ENCODE measurements at regions not wholly inside any gene's neighbourhood (a gene's known extent, or its start where the extent isn't known, plus 50 kb on each side); places are given as distances from the start of the nearest gene placed in this dataset.

GRCh38 chr5:58239045-58239444 is 220.8 kb downstream of the PLK2 start:
- Histone ChIP-seq H3K9ac (ENCODE audit: low read length) (no peak overlapping the region), H3K4me3 (ENCODE audit: low read depth, low read length) (no peak overlapping the region), H3K9me3 (ENCODE audit: control insufficient read depth, insufficient read depth, low read depth, low read length) (no peaks in the 10 kb centered on the region), H3K4me1 (ENCODE audit: control insufficient read depth, insufficient read depth, low read length) (no peaks in the 10 kb centered on the region), H3K27ac (ENCODE audit: low read depth, low read length) (no peak overlapping the region), H3K36me3 (ENCODE audit: control insufficient read depth, insufficient read depth, low read length) (no peaks in the 10 kb centered on the region), H3K27me3 (ENCODE audit: control insufficient read depth, insufficient read depth, low read length) (no peaks in the 10 kb centered on the region)

DNA sequence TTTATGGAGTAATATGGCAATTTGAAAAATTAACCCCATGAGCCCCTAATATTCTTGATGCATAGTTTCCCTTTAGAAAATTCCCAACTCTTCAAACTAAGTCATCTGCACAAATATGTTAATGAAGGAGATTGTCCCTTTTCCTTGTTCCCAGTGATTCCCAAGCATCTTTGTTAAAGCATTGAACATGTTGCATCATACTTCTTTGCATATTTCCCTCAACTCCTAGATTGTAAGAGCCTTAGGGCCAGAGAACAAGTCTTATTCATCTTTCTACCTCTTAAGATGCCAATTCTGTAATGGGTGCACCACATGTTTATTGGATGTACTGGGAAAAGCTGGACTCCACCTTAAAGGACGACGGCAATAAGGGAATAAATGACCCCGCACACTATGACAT is 223.4 kb downstream of the PLK2 start:
- H3K27me3 ChIP-seq (ENCODE audit: control insufficient read depth, insufficient read depth, low read length): no peaks in the 10 kb centered on the region
- no peaks in the 10 kb centered on the region for H3K4me1 ChIP-seq (ENCODE audit: control insufficient read depth, insufficient read depth, low read length)
- H3K9ac ChIP-seq (ENCODE audit: low read length): no peak overlapping the region
- H3K9me3 ChIP-seq (ENCODE audit: control insufficient read depth, insufficient read depth, low read depth, low read length): no peaks in the 10 kb centered on the region
- H3K36me3 ChIP-seq (ENCODE audit: control insufficient read depth, insufficient read depth, low read length): no peaks in the 10 kb centered on the region
- H3K27ac ChIP-seq (ENCODE audit: low read depth, low read length): no peak overlapping the region
- H3K4me3 ChIP-seq (ENCODE audit: low read depth, low read length): no peak overlapping the region

- H3K27ac ChIP-seq (ENCODE audit: low read depth, low read length): no peak overlapping the region
Observed at GRCh38 chr5:58235299-58235698, 224.6 kb downstream of the PLK2 start.

GRCh38 chr5:58232130-58232529 is 227.8 kb downstream of the PLK2 start:
- H3K27ac ChIP-seq (ENCODE audit: low read depth, low read length): no peak overlapping the region

More at GRCh38 chr5:58235299-58235698, 224.6 kb downstream of the PLK2 start:
- Histone ChIP-seq H3K4me1 (ENCODE audit: control insufficient read depth, insufficient read depth, low read length) (no peaks in the 10 kb centered on the region), H3K9me3 (ENCODE audit: control insufficient read depth, insufficient read depth, low read depth, low read length) (no peaks in the 10 kb centered on the region), H3K9ac (ENCODE audit: low read length) (no peak overlapping the region), H3K4me3 (ENCODE audit: low read depth, low read length) (no peak overlapping the region), H3K27me3 (ENCODE audit: control insufficient read depth, insufficient read depth, low read length) (no peaks in the 10 kb centered on the region), H3K36me3 (ENCODE audit: control insufficient read depth, insufficient read depth, low read length) (no peaks in the 10 kb centered on the region)

GRCh38 chr5:58231041-58231440 is 228.8 kb downstream of the PLK2 start:
- Histone ChIP-seq H3K9me3 (ENCODE audit: control insufficient read depth, insufficient read depth, low read depth, low read length) (no peaks in the 10 kb centered on the region), H3K9ac (ENCODE audit: low read length) (no peak overlapping the region), H3K27ac (ENCODE audit: low read depth, low read length) (no peak overlapping the region)

More at GRCh38 chr5:58232130-58232529, 227.8 kb downstream of the PLK2 start:
- Histone ChIP-seq H3K4me1 (ENCODE audit: control insufficient read depth, insufficient read depth, low read length) (no peaks in the 10 kb centered on the region), H3K4me3 (ENCODE audit: low read depth, low read length) (no peak overlapping the region), H3K27me3 (ENCODE audit: control insufficient read depth, insufficient read depth, low read length) (no peaks in the 10 kb centered on the region), H3K9ac (ENCODE audit: low read length) (no peak overlapping the region), H3K36me3 (ENCODE audit: control insufficient read depth, insufficient read depth, low read length) (no peaks in the 10 kb centered on the region), H3K9me3 (ENCODE audit: control insufficient read depth, insufficient read depth, low read depth, low read length) (no peaks in the 10 kb centered on the region)

GRCh38 chr5:58228896-58229295 is 231.0 kb downstream of the PLK2 start:
- Histone ChIP-seq H3K9me3 (ENCODE audit: control insufficient read depth, insufficient read depth, low read depth, low read length) (no peaks in the 10 kb centered on the region), H3K4me1 (ENCODE audit: control insufficient read depth, insufficient read depth, low read length) (no peaks in the 10 kb centered on the region), H3K27me3 (ENCODE audit: control insufficient read depth, insufficient read depth, low read length) (no peaks in the 10 kb centered on the region), H3K36me3 (ENCODE audit: control insufficient read depth, insufficient read depth, low read length) (no peaks in the 10 kb centered on the region), H3K9ac (ENCODE audit: low read length) (no peak overlapping the region), H3K4me3 (ENCODE audit: low read depth, low read length) (no peak overlapping the region), H3K27ac (ENCODE audit: low read depth, low read length) (no peak overlapping the region)

More at GRCh38 chr5:58231041-58231440, 228.8 kb downstream of the PLK2 start:
- H3K4me3 ChIP-seq (ENCODE audit: low read depth, low read length): no peak overlapping the region
- no peaks in the 10 kb centered on the region for H3K27me3 ChIP-seq (ENCODE audit: control insufficient read depth, insufficient read depth, low read length)
- H3K4me1 ChIP-seq (ENCODE audit: control insufficient read depth, insufficient read depth, low read length): no peaks in the 10 kb centered on the region
- no peaks in the 10 kb centered on the region for H3K36me3 ChIP-seq (ENCODE audit: control insufficient read depth, insufficient read depth, low read length)

- H3K9ac ChIP-seq (ENCODE audit: low read length): no peak overlapping the region
Observed at GRCh38 chr5:58227858-58228257, 232.0 kb downstream of the PLK2 start.

GRCh38 chr5:58224661-58225060 is 235.2 kb downstream of the PLK2 start:
- Histone ChIP-seq H3K27me3 (ENCODE audit: control insufficient read depth, insufficient read depth, low read length) (no peaks in the 10 kb centered on the region), H3K9ac (ENCODE audit: low read length) (no peak overlapping the region), H3K27ac (ENCODE audit: low read depth, low read length) (no peak overlapping the region), H3K4me1 (ENCODE audit: control insufficient read depth, insufficient read depth, low read length) (no peaks in the 10 kb centered on the region), H3K36me3 (ENCODE audit: control insufficient read depth, insufficient read depth, low read length) (no peaks in the 10 kb centered on the region), H3K4me3 (ENCODE audit: low read depth, low read length) (no peak overlapping the region), H3K9me3 (ENCODE audit: control insufficient read depth, insufficient read depth, low read depth, low read length) (no peaks in the 10 kb centered on the region)

More at GRCh38 chr5:58227858-58228257, 232.0 kb downstream of the PLK2 start:
- Histone ChIP-seq H3K27ac (ENCODE audit: low read depth, low read length) (no peak overlapping the region), H3K9me3 (ENCODE audit: control insufficient read depth, insufficient read depth, low read depth, low read length) (no peaks in the 10 kb centered on the region), H3K36me3 (ENCODE audit: control insufficient read depth, insufficient read depth, low read length) (no peaks in the 10 kb centered on the region), H3K4me3 (ENCODE audit: low read depth, low read length) (no peak overlapping the region), H3K4me1 (ENCODE audit: control insufficient read depth, insufficient read depth, low read length) (no peaks in the 10 kb centered on the region), H3K27me3 (ENCODE audit: control insufficient read depth, insufficient read depth, low read length) (no peaks in the 10 kb centered on the region)

DNA sequence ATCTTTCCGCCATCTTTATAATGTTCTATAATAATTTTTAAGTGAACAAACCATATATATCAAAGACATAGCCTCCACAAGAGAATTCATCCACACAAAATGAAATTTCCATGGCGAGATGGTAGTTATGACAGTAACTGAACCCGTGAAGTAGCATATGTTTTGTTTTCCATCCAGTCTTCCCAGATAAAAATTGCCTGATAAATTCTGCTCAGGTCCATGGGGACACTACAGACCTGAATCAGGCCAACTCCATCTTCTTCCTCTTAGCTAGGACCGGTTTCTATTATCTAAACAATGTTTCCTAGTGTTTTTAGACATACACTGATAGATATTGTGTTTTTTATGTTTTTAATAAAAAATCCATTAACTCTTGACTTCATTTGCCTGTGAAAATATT is 235.7 kb downstream of the PLK2 start:
- no peak overlapping the region for H3K4me3 ChIP-seq (ENCODE audit: low read depth, low read length)

GRCh38 chr5:58215364-58215763 is 244.5 kb downstream of the PLK2 start:
- no peak overlapping the region for H3K27ac ChIP-seq (ENCODE audit: low read depth, low read length)
- H3K4me3 ChIP-seq (ENCODE audit: low read depth, low read length): no peak overlapping the region
- no peaks in the 10 kb centered on the region for H3K27me3 ChIP-seq (ENCODE audit: control insufficient read depth, insufficient read depth, low read length)
- no peaks in the 10 kb centered on the region for H3K36me3 ChIP-seq (ENCODE audit: control insufficient read depth, insufficient read depth, low read length)
- H3K4me1 ChIP-seq (ENCODE audit: control insufficient read depth, insufficient read depth, low read length): no peaks in the 10 kb centered on the region
- H3K9ac ChIP-seq (ENCODE audit: low read length): no peak overlapping the region
- peaks cover 18% of the 10 kb centered on the region for H3K9me3 ChIP-seq (ENCODE audit: control insufficient read depth, insufficient read depth, low read depth, low read length)

More for the DNA sequence above, 235.7 kb downstream of the PLK2 start:
- Histone ChIP-seq H3K36me3 (ENCODE audit: control insufficient read depth, insufficient read depth, low read length) (no peaks in the 10 kb centered on the region), H3K9me3 (ENCODE audit: control insufficient read depth, insufficient read depth, low read depth, low read length) (no peaks in the 10 kb centered on the region), H3K4me1 (ENCODE audit: control insufficient read depth, insufficient read depth, low read length) (no peaks in the 10 kb centered on the region), H3K27ac (ENCODE audit: low read depth, low read length) (no peak overlapping the region), H3K9ac (ENCODE audit: low read length) (no peak overlapping the region), H3K27me3 (ENCODE audit: control insufficient read depth, insufficient read depth, low read length) (no peaks in the 10 kb centered on the region)

- no peak overlapping the region for H3K4me3 ChIP-seq (ENCODE audit: low read depth, low read length)
- no peaks in the 10 kb centered on the region for H3K36me3 ChIP-seq (ENCODE audit: control insufficient read depth, insufficient read depth, low read length)
- no peak overlapping the region for H3K9ac ChIP-seq (ENCODE audit: low read length)
- H3K27me3 ChIP-seq (ENCODE audit: control insufficient read depth, insufficient read depth, low read length): no peaks in the 10 kb centered on the region
- no peak overlapping the region for H3K27ac ChIP-seq (ENCODE audit: low read depth, low read length)
- peaks cover 15% of the 10 kb centered on the region for H3K9me3 ChIP-seq (ENCODE audit: control insufficient read depth, insufficient read depth, low read depth, low read length)
- no peaks in the 10 kb centered on the region for H3K4me1 ChIP-seq (ENCODE audit: control insufficient read depth, insufficient read depth, low read length)
Observed at GRCh38 chr5:58211441-58211840, 248.4 kb downstream of the PLK2 start.

- H3K4me1 ChIP-seq (ENCODE audit: control insufficient read depth, insufficient read depth, low read length): no peaks in the 10 kb centered on the region
- H3K36me3 ChIP-seq (ENCODE audit: control insufficient read depth, insufficient read depth, low read length): no peaks in the 10 kb centered on the region
- H3K27ac ChIP-seq (ENCODE audit: low read depth, low read length): no peak overlapping the region
- H3K4me3 ChIP-seq (ENCODE audit: low read depth, low read length): no peak overlapping the region
- H3K9me3 ChIP-seq (ENCODE audit: control insufficient read depth, insufficient read depth, low read depth, low read length): no peaks in the 10 kb centered on the region
- H3K27me3 ChIP-seq (ENCODE audit: control insufficient read depth, insufficient read depth, low read length): no peaks in the 10 kb centered on the region
- H3K9ac ChIP-seq (ENCODE audit: low read length): no peak overlapping the region
Observed at GRCh38 chr5:58208674-58209073, 251.2 kb downstream of the PLK2 start.
